GM18519 (cell line): ENCODE measurements at regions not wholly inside any gene's neighbourhood (a gene's known extent, or its start where the extent isn't known, plus 50 kb on each side); places are given as distances from the start of the nearest gene placed in this dataset.

Experiments
- ATAC-seq: cut with Tn5 transposase; IDR thresholded peaks from one replicate; pipeline ENCODE4 v1.9.1; 2021; ENCODE audit warnings: mild to moderate bottlenecking, moderate library complexity; ENCODE audit not compliant: unreplicated experiment, low FRiP score

- no peak for ATAC-seq
Observed at GRCh38 chr11:127632546-127632945, 632.0 kb upstream of the KIRREL3 start.

DNA sequence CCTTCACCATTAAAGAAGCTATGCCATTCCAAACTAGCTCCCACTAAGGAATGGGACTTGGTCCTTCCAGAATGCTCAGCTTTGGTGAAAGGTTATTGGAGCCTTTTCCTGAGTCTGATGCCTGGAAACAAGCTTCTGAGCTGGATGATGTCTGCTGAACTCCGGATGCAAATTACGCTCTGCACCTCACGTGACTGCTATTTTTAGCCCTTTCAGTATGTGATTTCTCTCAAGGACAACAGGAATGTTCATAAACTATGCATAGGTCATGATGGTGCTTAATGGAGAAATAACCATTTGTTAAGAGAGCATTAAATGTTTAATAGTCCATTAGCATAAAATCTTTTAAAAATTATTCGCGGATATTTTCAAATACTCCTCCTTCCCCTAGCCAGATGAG lies 631.4 kb upstream of the KIRREL3 start:
- ATAC-seq = no peak

DNA sequence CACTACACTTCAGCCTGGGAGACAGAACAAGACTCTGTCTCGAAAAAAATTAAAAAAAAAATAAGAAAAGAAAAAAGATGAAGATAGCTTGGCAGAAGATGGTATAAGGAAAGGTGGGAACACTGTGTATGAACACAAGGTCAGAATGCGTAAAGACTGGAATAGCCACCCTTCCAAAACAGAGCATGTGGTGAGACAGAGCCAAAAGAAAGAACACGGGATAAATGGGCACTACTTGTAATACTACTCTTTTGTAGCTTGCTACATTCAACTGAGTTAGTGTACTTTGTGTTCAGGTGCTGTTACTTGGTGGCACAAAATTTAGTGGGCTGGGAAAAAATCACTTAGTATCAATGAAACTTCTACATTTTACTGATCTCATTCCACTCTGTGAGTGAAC lies 628.6 kb upstream of the KIRREL3 start:
- ATAC-seq = no peak

GRCh38 chr11:127628458-127628785 lies 627.9 kb upstream of the KIRREL3 start:
- no peak for ATAC-seq

DNA sequence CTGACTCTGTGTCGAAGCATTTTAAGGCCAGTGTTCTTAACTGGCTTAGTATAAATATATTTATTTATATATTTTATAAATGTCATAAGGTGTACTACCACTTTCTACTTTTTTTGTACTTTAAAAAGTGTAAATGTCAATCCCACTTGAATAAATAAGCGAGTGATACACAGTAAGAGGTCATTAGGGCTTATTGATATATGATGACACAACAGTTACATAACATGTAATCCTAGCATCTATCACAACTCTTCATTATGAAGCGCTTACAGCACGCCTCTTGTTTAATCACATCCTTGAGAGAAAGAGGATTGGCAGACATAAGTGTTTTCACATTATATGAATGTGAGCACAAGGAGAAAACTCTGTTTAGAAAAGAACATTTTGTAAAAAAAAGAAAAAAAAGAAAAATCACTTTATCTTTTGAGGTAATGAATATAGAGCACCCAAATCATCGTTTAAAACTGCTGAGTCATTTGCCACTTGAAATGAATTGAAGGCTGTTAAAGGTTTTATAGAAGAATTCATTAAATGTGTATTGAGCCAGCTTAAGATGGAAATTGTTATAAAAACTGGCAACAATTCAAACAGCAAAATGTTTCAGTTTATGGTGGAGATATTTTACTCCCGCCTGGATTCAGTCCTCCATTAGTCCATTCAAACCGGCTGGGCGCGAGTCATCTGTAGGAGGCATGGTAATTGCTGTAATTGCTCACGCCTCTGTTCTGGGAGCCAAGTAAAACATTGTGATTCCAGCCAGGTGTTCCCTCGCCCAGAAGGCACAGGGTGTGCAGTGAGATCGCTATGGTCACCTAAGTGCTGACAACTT lies 627.3 kb upstream of the KIRREL3 start:
- ATAC-seq = no peak

- ATAC-seq = no peak
Observed at GRCh38 chr11:127627204-127627603, 626.6 kb upstream of the KIRREL3 start.

- no peak for ATAC-seq
Observed at GRCh38 chr11:127625402-127625801, 624.8 kb upstream of the KIRREL3 start.

DNA sequence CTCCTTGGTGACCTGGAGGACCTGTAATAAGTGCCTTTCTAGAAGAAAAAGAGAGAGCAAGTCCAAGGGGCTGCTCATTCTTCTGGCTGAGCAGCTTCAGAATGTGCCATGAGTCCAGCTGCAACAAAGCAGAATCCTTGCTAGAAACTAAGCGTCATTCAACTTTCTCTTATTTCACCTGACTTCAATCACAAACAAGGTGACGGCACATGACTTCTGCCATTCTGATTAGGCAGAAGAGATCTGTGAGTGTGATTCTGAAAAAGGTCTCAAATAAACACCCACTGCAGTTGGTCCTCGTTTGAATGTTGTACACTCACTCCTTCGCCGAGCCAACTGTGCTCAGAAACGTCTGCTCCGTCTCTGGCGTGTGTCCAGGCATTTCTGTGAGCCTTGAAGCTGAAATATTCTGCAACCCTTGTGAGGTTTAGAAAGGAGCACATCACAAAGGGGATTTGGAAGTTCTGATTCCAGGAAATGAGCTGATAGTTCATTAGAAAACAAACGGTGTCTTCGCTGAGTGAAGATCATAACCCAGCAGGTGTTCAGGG lies 623.8 kb upstream of the KIRREL3 start:
- no peak for ATAC-seq

GRCh38 chr11:127622686-127623085 lies 622.1 kb upstream of the KIRREL3 start:
- no peak for ATAC-seq

GRCh38 chr11:127620671-127621070 lies 620.1 kb upstream of the KIRREL3 start:
- ATAC-seq = no peak

DNA sequence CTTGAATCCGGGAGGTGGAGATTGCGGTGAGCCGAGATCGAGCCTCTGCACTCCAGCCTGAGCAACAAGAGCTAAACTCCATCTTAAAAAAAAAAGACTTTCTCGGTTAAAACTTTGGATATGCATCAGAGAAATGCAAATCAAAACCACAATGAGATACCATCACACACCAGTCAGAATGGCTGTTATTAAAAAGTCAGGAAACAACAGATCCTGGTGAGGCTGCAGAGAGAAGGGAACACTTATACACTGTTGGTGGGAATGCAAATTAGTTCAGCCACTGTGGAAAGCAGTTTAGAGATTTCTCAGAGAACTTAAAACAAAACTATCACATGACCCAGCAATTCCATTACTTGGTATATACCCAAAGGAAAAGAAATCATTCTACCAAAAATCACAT lies 619.4 kb upstream of the KIRREL3 start:
- no peak for ATAC-seq

DNA sequence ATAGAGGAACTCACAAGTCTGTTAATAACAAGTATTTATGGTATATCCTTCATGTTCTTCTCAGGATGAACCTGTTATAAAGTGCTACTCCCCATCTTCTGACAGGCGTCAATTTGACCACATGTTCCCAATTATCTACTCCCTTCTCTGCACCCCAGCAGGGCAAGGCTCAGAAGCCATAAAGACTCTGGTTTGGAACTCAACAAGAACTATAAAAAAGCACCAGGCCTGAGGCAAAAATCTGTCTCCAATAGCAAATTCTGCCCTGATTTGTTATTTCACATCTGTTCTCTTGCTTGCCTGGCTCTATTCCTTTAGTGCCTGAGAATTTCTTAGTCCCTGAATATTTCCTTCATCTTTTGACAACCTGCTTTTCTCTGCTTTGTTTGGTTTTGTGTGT lies 618.2 kb upstream of the KIRREL3 start:
- ATAC-seq = no peak

GRCh38 chr11:127616158-127616557 lies 615.6 kb upstream of the KIRREL3 start:
- no peak for ATAC-seq

GRCh38 chr11:127612607-127613006 lies 612.0 kb upstream of the KIRREL3 start:
- no peak for ATAC-seq

- no peak for ATAC-seq
Observed at GRCh38 chr11:127609025-127609773, 608.6 kb upstream of the KIRREL3 start.

DNA sequence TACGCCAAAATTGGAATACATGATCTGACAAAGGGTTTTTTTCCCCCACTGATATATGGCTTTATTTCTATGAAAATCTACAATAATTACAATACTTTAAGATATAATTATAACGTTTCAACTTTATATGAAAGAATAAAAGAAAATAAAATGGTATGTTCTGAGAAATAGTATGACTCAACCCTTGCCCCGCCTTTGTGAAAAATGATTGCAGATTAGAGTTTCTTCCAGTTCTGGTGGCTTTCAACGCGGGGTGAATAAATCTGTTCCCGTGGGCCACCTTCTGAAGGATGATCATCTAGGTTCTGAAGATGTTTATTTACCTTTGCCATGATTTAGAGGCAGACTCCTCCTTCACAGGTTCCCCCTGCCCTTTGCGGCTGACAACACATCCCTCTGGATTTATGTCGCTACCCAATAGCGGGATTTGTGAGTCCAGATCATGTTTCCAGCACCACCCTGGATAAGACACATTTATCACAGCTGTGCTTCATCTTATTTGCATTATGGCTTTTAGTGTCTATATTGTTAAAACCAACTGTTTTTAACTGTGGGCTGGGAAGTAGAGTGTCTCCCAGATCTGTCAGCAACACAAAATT lies 607.0 kb upstream of the KIRREL3 start:
- no peak for ATAC-seq

DNA sequence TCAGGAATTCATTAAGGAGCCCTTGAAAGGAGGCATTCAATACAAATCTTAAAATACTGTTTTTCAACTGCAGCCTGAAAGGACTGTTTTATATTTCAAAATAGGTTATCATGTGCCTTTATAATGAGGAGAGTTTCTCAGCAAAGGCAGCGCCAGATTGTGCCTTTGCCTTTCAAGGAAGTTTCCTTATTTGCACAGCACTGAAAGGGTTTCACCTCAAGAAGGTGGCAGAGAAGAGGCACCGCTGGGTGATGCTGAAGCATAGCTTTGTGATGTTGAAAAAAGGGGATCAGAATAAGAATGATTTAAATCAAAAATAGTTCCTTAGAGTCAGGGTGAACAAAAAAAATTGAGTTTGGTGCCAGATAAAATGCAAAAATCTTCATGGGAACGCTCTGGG lies 601.0 kb upstream of the KIRREL3 start:
- ATAC-seq = no peak

GRCh38 chr11:127600674-127601073 lies 600.1 kb upstream of the KIRREL3 start:
- no peak for ATAC-seq

- ATAC-seq = no peak
Observed at GRCh38 chr11:127598476-127598875, 597.9 kb upstream of the KIRREL3 start.

- ATAC-seq = no peak
Observed at GRCh38 chr11:127596433-127596832, 595.9 kb upstream of the KIRREL3 start.

GRCh38 chr11:127592371-127592770 lies 591.8 kb upstream of the KIRREL3 start:
- ATAC-seq = no peak
